ENCODE measurements at regions not wholly inside any gene's neighbourhood (a gene's known extent, or its start where the extent isn't known, plus 50 kb on each side); places are given as distances from the start of the nearest gene placed in this dataset.

DNA sequence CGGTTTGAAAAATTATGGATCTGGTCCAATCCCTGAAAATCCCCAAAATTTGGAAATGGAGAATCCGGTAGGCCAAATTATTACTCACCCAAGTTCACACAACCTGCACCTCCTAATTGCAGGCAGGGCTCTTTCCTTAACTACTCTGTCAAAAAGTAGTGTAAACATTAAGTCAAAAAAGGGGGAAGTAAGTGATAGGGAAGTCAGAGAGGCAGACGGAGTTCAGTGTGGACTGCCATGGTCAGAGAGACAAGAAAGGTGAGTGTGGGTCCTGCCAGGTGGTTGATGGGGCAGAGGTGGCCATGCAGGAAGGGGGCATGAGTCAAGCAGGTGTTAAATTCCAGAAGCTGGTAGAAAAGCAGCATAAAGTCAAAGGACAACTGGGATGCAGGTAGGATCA lies 83.5 kb upstream of the CALM2 start:
- intact Hi-C loops (cut with DNase I; ENCODE audit: low total_unique reads), result no loop called here
- Histone ChIP-seq H3K36me3 (no peaks in the 10 kb centered on the region), H3K4me3 (no peak overlapping the region), H3K4me1 (no peaks in the 10 kb centered on the region), H3K27ac (no peak overlapping the region), H3K27me3 (no peaks in the 10 kb centered on the region), H3K9me3 (no peaks in the 10 kb centered on the region)
- DNase-seq (ENCODE audit: low spot score in 2 of 2), result no peak
- no peak for TF ChIP-seq POLR2AphosphoS5 (IDR thresholded peaks at IDR 0.05)
- no peak for TF ChIP-seq CTCF (IDR thresholded peaks at IDR 0.05)
- no peak for TF ChIP-seq POLR2A (IDR thresholded peaks at IDR 0.05)

DNA sequence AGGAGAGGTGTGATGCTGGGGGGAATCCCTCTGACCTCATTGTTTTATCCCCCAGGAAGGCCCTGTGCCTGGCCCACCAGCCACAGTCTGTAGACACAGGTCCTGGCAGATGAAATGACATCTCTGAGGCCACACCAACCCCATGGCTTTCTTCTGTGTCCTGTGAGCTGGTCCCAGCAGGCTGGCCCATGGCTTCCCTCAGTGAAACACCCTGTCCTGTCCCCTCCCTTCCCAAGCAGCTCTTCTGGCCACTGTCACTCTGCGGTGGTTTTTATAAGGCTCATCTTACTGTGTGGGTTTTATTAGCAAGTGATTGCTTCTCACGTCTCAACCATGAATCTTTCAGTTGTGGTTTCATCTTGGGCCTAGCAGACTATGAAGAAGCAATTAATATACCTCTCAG lies 81.6 kb upstream of the CALM2 start:
- TF ChIP-seq CTCF (IDR thresholded peaks at IDR 0.05) (no peak), POLR2A (IDR thresholded peaks at IDR 0.05) (no peak), POLR2AphosphoS5 (IDR thresholded peaks at IDR 0.05) (no peak)
- Histone ChIP-seq H3K27me3 (no peaks in the 10 kb centered on the region), H3K27ac (no peak overlapping the region), H3K4me1 (no peaks in the 10 kb centered on the region), H3K4me3 (no peak overlapping the region), H3K36me3 (no peaks in the 10 kb centered on the region), H3K9me3 (no peaks in the 10 kb centered on the region)
- DNase-seq (ENCODE audit: low spot score in 2 of 2), result no peak
- intact Hi-C loops (cut with DNase I; ENCODE audit: low total_unique reads), result no loop called here

DNA sequence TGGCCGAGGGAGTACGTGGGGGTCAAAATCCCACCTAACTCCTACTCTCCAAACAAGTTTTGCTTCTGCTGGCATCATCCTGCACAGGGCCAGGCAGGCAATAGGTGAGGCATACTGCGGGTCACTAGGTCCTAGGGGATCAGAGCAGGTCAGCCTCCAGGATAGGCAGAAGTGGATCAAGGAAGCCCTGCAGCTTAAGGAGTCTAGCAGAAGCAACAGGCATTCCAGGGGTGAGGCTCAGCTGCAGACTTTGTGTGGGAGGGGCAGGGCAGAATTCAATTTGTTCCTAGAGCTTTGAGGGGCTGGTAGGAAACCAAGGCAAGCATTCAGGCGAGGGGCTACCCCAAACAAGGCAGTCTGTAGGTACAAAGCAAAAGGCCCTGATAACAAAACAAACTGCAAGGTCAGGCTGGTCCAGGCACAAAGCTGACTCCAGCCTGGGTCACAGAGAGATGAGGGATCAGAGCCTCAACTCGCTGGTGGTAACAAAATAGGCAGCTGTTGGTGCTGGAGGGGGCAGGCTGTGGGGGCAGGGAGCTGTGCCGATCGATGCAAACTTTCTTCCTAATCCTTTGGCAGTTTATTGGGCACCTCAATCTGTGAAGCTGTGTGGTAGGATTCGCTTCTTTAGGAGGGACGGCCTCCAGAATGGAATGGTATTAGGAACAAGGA lies 80.2 kb upstream of the CALM2 start:
- TF ChIP-seq POLR2A (IDR thresholded peaks at IDR 0.05), result no peak
- TF ChIP-seq CTCF (IDR thresholded peaks at IDR 0.05), result no peak
- no peak for TF ChIP-seq POLR2AphosphoS5 (IDR thresholded peaks at IDR 0.05)
- DNase-seq (ENCODE audit: low spot score in 2 of 2), result no peak
- no peaks in the 10 kb centered on the region for H3K27me3 ChIP-seq
- no peak overlapping the region for H3K4me3 ChIP-seq
- intact Hi-C loops (cut with DNase I; ENCODE audit: low total_unique reads), result no loop called here
- H3K27ac ChIP-seq, result no peak overlapping the region
- H3K36me3 ChIP-seq, result no peaks in the 10 kb centered on the region
- no peaks in the 10 kb centered on the region for H3K9me3 ChIP-seq
- no peaks in the 10 kb centered on the region for H3K4me1 ChIP-seq

DNA sequence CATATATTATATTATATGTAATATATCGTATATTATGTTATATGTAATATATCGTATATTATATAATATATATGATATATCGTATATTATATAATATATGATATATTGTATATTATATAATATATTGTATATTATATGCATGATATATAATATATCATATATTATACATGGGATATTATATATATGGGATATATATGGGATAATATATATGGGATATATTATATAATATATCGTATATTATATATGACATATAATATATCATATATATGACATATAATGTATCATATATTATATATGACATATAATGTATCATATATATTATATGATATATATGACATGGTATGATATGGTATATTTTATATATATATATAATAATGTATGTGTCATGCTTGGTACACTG lies 79.5 kb upstream of the CALM2 start:
- TF ChIP-seq POLR2AphosphoS5 (IDR thresholded peaks at IDR 0.05), result no peak
- no peak for TF ChIP-seq POLR2A (IDR thresholded peaks at IDR 0.05)
- no peak for TF ChIP-seq CTCF (IDR thresholded peaks at IDR 0.05)
- Histone ChIP-seq H3K27me3 (no peaks in the 10 kb centered on the region), H3K36me3 (no peaks in the 10 kb centered on the region), H3K4me3 (no peak overlapping the region), H3K9me3 (no peaks in the 10 kb centered on the region), H3K27ac (no peak overlapping the region), H3K4me1 (no peaks in the 10 kb centered on the region)
- intact Hi-C loops (cut with DNase I; ENCODE audit: low total_unique reads), result no loop called here
- no peak for DNase-seq (ENCODE audit: low spot score in 2 of 2)

DNA sequence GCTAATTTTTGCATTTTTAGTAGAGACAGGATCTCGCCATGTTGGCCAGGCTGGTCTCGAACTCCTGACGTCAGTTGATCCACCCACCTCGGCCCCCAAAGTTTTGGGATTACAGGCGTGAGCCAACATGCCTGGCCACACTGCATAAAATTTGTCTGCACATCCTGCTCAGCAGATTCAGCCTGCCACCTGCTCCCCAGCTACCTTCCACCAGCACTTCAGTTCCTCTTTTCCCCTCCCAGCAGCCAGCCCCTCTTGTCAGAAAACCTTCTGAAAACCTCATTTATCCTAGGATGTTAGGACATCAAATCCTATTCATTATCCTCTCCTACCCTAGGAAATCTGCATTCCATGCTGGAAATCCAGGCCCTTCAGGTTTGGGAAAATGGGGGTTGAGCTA lies 78.2 kb upstream of the CALM2 start:
- Histone ChIP-seq H3K36me3 (no peaks in the 10 kb centered on the region), H3K27ac (no peak overlapping the region), H3K9me3 (no peaks in the 10 kb centered on the region), H3K4me3 (no peak overlapping the region), H3K27me3 (no peaks in the 10 kb centered on the region), H3K4me1 (no peaks in the 10 kb centered on the region)
- intact Hi-C loops (cut with DNase I; ENCODE audit: low total_unique reads), result no loop called here
- no peak for TF ChIP-seq POLR2AphosphoS5 (IDR thresholded peaks at IDR 0.05)
- no peak for TF ChIP-seq CTCF (IDR thresholded peaks at IDR 0.05)
- no peak for DNase-seq (ENCODE audit: low spot score in 2 of 2)

Data from breast epithelium (tissue), 4 donors.